ENCODE measurements at regions not wholly inside any gene's neighbourhood (a gene's known extent, or its start where the extent isn't known, plus 50 kb on each side); places are given as distances from the start of the nearest gene placed in this dataset.

GRCh38 chr4:110853242-110853641 lies 230.4 kb upstream of the PITX2 start:
- Histone ChIP-seq H3K4me3 (ENCODE audit: low read length) (no peak overlapping the region), H3F3A (ENCODE audit: insufficient read depth, low read length, poor library complexity, severe bottlenecking) (no peaks in the 10 kb centered on the region), H3K79me2 (replicated peaks; ENCODE audit: insufficient read depth, low read length) (no peaks in the 10 kb centered on the region), H3K9me2 (ENCODE audit: insufficient read depth, low read length) (no peaks in the 10 kb centered on the region), H3K27me3 (ENCODE audit: insufficient read depth, low read depth, low read length) (no peaks in the 10 kb centered on the region), H4K20me1 (ENCODE audit: insufficient read depth) (no peaks in the 10 kb centered on the region), H3K9me3 (ENCODE audit: low read length) (no peaks in the 10 kb centered on the region), H3K36me3 (ENCODE audit: insufficient read depth, low read length) (no peaks in the 10 kb centered on the region), H3K27ac (ENCODE audit: low read length) (no peak overlapping the region), H3K9ac (ENCODE audit: low read length) (no peak overlapping the region), H2AFZ (ENCODE audit: low read depth, low read length) (no peak overlapping the region), H3K4me2 (ENCODE audit: low read length) (no peak overlapping the region)
- TF ChIP-seq TAF1 (IDR thresholded peaks at IDR 0.05; ENCODE audit: low read depth) (no peak), EZH2 (IDR thresholded peaks at IDR 0.05; ENCODE audit: borderline replicate concordance, insufficient read depth, low read length, poor library complexity, severe bottlenecking) (no peak), CTCF (IDR thresholded peaks at IDR 0.05; ENCODE audit: poor library complexity, severe bottlenecking) (no peak), MXI1 (conservative IDR thresholded peaks at IDR 0.05; ENCODE audit: poor library complexity, severe bottlenecking) (no peak), SMC3 (conservative IDR thresholded peaks at IDR 0.05; ENCODE audit: poor library complexity) (no peak), REST (IDR thresholded peaks at IDR 0.05; ENCODE audit: borderline replicate concordance) (no peak), EP300 (conservative IDR thresholded peaks at IDR 0.05; ENCODE audit: poor library complexity, severe bottlenecking) (no peak), POLR2AphosphoS5 (IDR thresholded peaks at IDR 0.05) (no peak), RAD21 (conservative IDR thresholded peaks at IDR 0.05) (no peak)

GRCh38 chr4:110854021-110854678 lies 231.3 kb upstream of the PITX2 start:
- Histone ChIP-seq H2AFZ (ENCODE audit: low read depth, low read length) (no peak overlapping the region), H3K4me3 (ENCODE audit: low read length) (no peak overlapping the region), H4K20me1 (ENCODE audit: insufficient read depth) (no peaks in the 10 kb centered on the region), H3K27me3 (ENCODE audit: insufficient read depth, low read depth, low read length) (no peaks in the 10 kb centered on the region), H3K9ac (ENCODE audit: low read length) (no peak overlapping the region), H3K9me2 (ENCODE audit: insufficient read depth, low read length) (no peaks in the 10 kb centered on the region), H3K36me3 (ENCODE audit: insufficient read depth, low read length) (no peaks in the 10 kb centered on the region), H3K4me2 (ENCODE audit: low read length) (no peak overlapping the region), H3K9me3 (ENCODE audit: low read length) (no peaks in the 10 kb centered on the region), H3K79me2 (replicated peaks; ENCODE audit: insufficient read depth, low read length) (no peaks in the 10 kb centered on the region), H3K27ac (ENCODE audit: low read length) (no peak overlapping the region), H3F3A (ENCODE audit: insufficient read depth, low read length, poor library complexity, severe bottlenecking) (no peaks in the 10 kb centered on the region)
- TF ChIP-seq POLR2AphosphoS5 (IDR thresholded peaks at IDR 0.05) (no peak), SMC3 (conservative IDR thresholded peaks at IDR 0.05; ENCODE audit: poor library complexity) (no peak), REST (IDR thresholded peaks at IDR 0.05; ENCODE audit: borderline replicate concordance) (no peak), CTCF (IDR thresholded peaks at IDR 0.05; ENCODE audit: poor library complexity, severe bottlenecking) (no peak), EZH2 (IDR thresholded peaks at IDR 0.05; ENCODE audit: borderline replicate concordance, insufficient read depth, low read length, poor library complexity, severe bottlenecking) (no peak), EP300 (conservative IDR thresholded peaks at IDR 0.05; ENCODE audit: poor library complexity, severe bottlenecking) (no peak), MXI1 (conservative IDR thresholded peaks at IDR 0.05; ENCODE audit: poor library complexity, severe bottlenecking) (no peak)
